Colonic mucosa (tissue), 4 donors: ENCODE measurements at regions not wholly inside any gene's neighbourhood (a gene's known extent, or its start where the extent isn't known, plus 50 kb on each side); places are given as distances from the start of the nearest gene placed in this dataset.
"Not testable (repeated sequence)": the region's sequence is repeated elsewhere in the genome, so short reads cannot be mapped to it uniquely, and the experiment has no call there.

Experiments
- DNase-seq: peaks from one replicate; pipeline ENCODE4 v3.0.0-alpha.2; 2020
- H3K27ac ChIP-seq: fragments of 200-600 bp; one replicate; pipeline ENCODE4 v1.8.0; 2021
- H3K27me3 ChIP-seq: fragments of 200-600 bp; one replicate; pipeline ENCODE4 v1.8.0; 2021
- H3K36me3 ChIP-seq: fragments of 200-600 bp; one replicate; pipeline ENCODE4 v1.8.0; 2021
- H3K4me1 ChIP-seq: fragments of 200-600 bp; one replicate; pipeline ENCODE4 v1.8.0; 2021; ENCODE audit warnings: mild to moderate bottlenecking
- H3K4me3 ChIP-seq: fragments of 200-600 bp; one replicate; pipeline ENCODE4 v1.8.0; 2021
- H3K9ac ChIP-seq, 2 donors: one replicate each; pipeline ENCODE4 v1.7.0; 2013; ENCODE audit warnings: control low read depth in 2 of 2, low read depth in 2 of 2, low read length in 2 of 2
- H3K9me3 ChIP-seq: fragments of 200-600 bp; one replicate; pipeline ENCODE4 v1.8.0; 2021
- intact Hi-C: fragments of 100-400 bp; cut with DNase I; formaldehyde crosslinking; loops from one replicate; pipeline ENCODE4 v1.14.1; 2022
- TF ChIP-seq, protein P1 (sequence below): fragments of 200-600 bp; IDR thresholded peaks from one replicate; pipeline ENCODE4 v1.8.0; 2022; ENCODE audit warnings: antibody characterized with exemption, mild to moderate bottlenecking
- donor health status: healthy.
- donor health status: DM: no; HTN: no; CAD: no.
- donor health status: DM: no; HTN: no; CAD: no.

DNA sequence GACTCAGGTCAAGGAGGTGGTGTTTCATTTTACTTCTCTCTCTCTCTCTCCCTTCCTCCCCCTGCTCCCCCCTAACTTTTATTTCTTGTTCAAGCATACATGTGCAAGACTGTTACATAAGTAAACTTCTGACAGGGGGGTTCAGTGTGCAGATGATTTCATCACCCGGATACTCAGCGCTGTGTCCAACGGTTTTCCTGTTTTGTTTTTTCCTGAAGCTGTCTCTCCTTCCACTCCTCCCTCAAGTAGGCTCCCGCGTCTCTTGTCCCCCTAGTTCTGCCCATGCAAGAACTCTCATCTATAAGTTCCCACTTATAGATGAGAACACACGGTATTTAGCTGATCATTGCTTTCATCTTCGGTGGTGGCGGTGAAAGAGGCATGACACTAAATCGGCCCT lies 751.9 kb upstream of the DEFB115 start:
- intact Hi-C loops: no loop called here
- Histone ChIP-seq H3K4me3 (no peak overlapping the region), H3K27ac (no peak overlapping the region), H3K4me1 (no peaks in the 10 kb centered on the region), H3K9me3 (no peaks in the 10 kb centered on the region), H3K27me3 (no peaks in the 10 kb centered on the region), H3K36me3 (no peaks in the 10 kb centered on the region), H3K9ac (no peak overlapping the region)
- TF ChIP-seq, protein P1, sequence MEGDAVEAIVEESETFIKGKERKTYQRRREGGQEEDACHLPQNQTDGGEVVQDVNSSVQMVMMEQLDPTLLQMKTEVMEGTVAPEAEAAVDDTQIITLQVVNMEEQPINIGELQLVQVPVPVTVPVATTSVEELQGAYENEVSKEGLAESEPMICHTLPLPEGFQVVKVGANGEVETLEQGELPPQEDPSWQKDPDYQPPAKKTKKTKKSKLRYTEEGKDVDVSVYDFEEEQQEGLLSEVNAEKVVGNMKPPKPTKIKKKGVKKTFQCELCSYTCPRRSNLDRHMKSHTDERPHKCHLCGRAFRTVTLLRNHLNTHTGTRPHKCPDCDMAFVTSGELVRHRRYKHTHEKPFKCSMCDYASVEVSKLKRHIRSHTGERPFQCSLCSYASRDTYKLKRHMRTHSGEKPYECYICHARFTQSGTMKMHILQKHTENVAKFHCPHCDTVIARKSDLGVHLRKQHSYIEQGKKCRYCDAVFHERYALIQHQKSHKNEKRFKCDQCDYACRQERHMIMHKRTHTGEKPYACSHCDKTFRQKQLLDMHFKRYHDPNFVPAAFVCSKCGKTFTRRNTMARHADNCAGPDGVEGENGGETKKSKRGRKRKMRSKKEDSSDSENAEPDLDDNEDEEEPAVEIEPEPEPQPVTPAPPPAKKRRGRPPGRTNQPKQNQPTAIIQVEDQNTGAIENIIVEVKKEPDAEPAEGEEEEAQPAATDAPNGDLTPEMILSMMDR: no peak
- no peak for DNase-seq

DNA sequence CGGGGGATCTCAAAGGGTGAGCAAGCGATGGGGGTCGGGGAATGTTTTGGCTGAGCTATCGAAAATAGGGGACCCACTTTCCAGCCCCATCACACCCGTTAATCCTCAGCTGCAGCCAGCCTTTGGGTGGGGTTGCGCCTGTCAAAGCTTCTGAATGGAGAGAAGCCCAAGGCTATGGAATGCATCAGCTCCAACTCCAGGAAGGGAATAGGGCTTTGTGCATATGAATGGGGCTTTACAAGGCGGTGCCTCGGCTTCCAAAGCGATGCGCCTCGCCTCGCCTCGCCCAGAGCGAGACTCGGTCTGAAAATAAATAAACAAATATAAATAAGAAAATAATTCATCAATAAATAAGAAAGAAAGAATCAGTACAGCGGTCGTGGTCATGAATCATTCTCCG lies 751.4 kb upstream of the DEFB115 start:
- H3K4me1 ChIP-seq: no peaks in the 10 kb centered on the region
- H3K27ac ChIP-seq: no peak overlapping the region
- no peaks in the 10 kb centered on the region for H3K9me3 ChIP-seq
- TF ChIP-seq, protein P1: no peak
- no peak overlapping the region for H3K9ac ChIP-seq
- no peaks in the 10 kb centered on the region for H3K36me3 ChIP-seq
- intact Hi-C loops: no loop called here
- H3K4me3 ChIP-seq: no peak overlapping the region
- no peak for DNase-seq
- H3K27me3 ChIP-seq: no peaks in the 10 kb centered on the region

DNA sequence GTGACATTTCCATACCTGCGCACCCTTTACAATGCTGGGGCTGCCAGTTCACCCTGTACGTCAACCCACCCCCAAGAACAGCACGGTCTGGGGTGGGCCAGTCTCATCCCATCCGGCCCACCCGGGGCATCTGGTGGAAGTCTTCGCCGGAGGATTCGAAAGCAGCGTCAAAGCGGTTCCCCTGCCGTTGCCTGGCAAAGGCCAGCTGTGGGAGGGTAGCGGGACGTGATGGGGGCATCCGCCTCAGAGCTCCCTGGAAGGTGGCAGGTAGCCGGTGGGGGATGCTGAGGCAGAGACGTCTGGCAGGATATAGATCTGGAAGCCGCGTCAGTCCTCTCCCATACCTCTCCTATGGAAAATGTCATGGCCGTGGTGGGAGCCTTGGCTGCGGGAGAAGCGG lies 749.1 kb upstream of the DEFB115 start:
- H3K27ac ChIP-seq, H3K9me3 ChIP-seq, DNase-seq, H3K4me3 ChIP-seq, H3K9ac ChIP-seq, H3K4me1 ChIP-seq, intact Hi-C loops, H3K27me3 ChIP-seq, H3K36me3 ChIP-seq: not testable (repeated sequence)

DNA sequence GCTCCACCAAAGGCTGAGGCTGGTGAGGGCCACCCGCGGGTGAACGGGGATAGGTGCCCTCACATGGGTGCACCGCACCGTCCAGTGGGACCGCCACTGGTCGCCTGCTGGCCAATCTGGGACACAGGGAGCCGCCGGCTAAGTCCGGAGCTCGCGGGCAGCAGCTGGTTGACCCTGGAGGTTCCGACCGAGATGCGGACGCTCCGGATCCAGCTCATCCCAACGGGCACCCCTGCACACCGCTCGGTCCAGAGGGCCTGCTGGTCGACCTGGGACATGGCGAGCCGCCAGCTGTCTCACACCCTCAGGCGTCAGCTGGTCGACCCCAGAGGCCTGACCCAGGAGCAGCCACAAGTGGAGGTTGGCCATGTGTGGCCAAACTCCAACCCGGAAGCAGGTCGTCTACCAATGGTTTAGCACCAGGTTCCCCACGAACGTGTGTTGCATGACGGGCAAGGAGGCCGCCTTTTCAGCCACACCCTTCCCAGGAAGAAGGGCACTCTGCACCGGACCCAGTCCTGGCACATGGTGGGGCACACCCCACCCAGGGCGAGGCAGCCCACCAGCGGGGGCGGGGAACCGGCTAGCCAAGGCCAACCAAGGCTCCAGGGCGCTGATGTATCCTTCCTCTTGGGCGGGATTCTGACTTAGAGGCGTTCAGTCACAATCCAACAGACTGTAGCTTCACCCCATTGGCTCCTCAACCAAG lies 746.0 kb upstream of the DEFB115 start:
- no peak for DNase-seq
- Histone ChIP-seq H3K36me3 (no peaks in the 10 kb centered on the region), H3K27me3 (no peaks in the 10 kb centered on the region), H3K4me1 (no peaks in the 10 kb centered on the region), H3K27ac (no peak overlapping the region), H3K4me3 (no peak overlapping the region), H3K9ac (no peak overlapping the region), H3K9me3 (no peaks in the 10 kb centered on the region)
- TF ChIP-seq, protein P1: no peak
- intact Hi-C loops: no loop called here

DNA sequence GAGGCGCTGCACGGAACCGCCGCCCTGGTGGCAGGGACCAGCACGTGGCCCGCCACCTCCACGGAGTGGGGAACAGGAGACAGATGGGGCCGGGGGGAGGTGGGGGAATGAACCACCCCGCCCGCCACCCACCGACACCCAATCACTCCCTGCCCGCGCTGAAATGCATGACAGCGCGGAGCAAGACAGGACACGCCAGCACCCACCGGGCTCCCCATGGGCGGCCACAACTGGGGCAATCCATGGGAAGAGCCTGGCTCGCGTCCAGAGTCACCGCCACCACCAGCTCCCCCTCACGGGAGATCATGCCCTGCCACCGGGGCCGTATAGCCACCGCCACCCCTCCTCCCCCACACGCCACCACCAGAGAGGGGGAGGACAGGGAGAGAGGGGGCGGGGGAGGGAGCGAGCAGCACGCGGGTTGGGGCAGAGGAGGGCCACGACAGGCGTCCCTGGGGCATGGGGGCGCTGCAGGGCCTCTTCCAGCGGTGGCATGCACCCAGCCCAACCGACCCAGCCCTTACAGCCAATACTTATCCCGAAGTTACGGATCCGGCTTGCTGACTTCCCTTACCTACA lies 744.3 kb upstream of the DEFB115 start:
- no peak overlapping the region for H3K9ac ChIP-seq
- no peaks in the 10 kb centered on the region for H3K27me3 ChIP-seq
- TF ChIP-seq, protein P1: no peak
- no peak overlapping the region for H3K4me3 ChIP-seq
- intact Hi-C loops: no loop called here
- no peaks in the 10 kb centered on the region for H3K36me3 ChIP-seq
- H3K4me1 ChIP-seq: no peaks in the 10 kb centered on the region
- no peak for DNase-seq
- no peaks in the 10 kb centered on the region for H3K9me3 ChIP-seq
- H3K27ac ChIP-seq: no peak overlapping the region

DNA sequence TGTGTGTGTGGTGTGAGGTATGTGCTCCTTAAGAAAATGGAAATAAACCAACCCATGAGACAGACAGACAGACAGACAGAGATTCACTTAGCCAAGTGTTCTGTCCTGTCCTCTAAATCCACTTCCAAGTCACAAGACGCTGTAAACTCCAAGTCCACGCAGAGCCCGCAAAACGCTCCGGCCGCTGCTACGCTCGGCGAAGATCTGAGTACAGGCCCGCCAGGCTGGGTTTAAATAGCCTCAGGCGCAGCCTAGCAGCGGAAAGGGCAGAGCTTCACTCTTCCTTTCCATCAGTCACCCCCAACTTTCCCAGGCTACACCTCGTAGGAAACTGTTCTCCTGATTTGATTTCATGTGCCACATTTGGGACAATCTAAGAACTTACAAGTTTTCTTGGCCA lies 741.5 kb upstream of the DEFB115 start:
- DNase-seq: not testable (repeated sequence)

DNA sequence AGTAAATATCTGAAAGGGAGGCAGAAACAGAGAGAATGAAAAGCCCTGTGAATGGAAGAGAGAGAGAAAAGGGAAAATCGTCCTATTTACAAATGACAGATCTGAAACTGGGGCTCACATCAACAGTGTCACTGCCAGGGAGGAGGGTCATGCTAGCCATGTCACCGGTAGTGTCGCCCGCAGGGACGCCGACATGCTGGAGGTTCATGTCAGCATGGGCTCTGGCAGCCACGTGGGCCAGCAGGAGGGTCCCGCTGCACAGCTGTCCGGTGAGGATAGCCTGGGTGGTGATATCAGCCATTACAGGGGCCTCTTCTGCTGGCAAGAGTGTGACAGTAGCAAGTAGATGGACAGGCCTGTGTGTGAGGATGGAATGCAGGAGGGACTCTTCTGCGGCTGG lies 738.6 kb upstream of the DEFB115 start:
- DNase-seq, H3K27me3 ChIP-seq, H3K4me1 ChIP-seq, H3K27ac ChIP-seq, H3K4me3 ChIP-seq, H3K36me3 ChIP-seq, H3K9me3 ChIP-seq, intact Hi-C loops, H3K9ac ChIP-seq: not testable (repeated sequence)

More for the DNA sequence above, 741.5 kb upstream of the DEFB115 start:
- H3K4me3 ChIP-seq, H3K4me1 ChIP-seq, intact Hi-C loops, H3K27ac ChIP-seq, H3K9me3 ChIP-seq, H3K36me3 ChIP-seq, H3K27me3 ChIP-seq, H3K9ac ChIP-seq: not testable (repeated sequence)

DNA sequence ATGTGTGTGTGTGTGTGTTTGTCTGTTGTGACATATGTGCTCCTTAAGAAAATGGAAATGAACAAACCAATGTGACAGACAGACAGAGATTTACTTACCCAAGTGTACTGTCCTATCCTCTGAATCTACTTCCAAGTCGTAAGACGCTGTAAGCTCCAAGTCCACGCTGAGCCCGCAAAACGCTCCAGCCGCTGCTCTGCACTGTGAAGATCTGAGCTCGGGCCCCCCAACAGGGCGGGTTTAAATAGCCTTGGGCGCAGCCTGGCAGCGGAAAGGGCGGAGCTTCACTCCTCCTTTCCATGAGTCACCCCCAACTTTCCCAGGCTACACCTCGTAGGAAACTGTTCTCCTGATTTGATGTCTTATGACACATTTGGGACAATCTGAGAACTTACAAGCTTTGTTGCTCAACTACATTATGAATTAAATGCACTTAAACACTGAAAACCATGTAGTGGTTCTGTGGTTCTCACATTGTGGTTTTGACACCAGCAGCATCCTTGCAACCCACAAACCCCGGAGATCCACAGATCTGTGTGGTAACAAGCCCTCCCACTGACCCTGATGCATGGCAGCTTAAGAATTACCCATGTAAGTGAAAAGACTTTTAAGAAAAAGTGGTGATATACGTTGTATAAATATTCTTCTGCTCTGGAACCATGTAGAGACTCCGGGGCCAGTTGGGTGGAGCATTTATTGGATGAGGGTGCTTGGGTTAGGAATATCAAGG lies 735.6 kb upstream of the DEFB115 start:
- DNase-seq, intact Hi-C loops, H3K9me3 ChIP-seq, H3K27ac ChIP-seq, H3K27me3 ChIP-seq, H3K36me3 ChIP-seq, H3K4me3 ChIP-seq, H3K4me1 ChIP-seq, H3K9ac ChIP-seq: not testable (repeated sequence)

DNA sequence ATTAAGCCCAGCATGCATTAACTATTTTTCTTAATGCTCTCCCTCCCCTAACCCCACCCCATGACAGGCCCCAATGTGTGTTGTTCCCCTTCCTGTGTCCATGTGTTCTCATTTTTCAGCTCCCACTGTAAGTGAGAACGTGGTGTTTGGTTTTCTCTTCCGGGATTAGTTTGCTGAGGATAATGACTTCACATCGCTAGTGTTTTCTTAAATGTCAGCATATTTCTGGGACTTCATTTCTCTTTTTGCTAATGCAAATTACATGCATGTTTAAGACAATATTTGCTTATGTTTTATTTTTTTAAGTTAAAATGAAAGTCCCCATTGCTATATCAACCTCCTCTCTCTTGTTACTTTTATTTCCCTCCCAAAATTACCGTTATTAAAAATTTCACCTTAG lies 733.3 kb upstream of the DEFB115 start:
- intact Hi-C loops, H3K9me3 ChIP-seq, H3K4me1 ChIP-seq, DNase-seq, H3K27ac ChIP-seq, H3K9ac ChIP-seq, H3K4me3 ChIP-seq, H3K27me3 ChIP-seq, H3K36me3 ChIP-seq: not testable (repeated sequence)
